ENCODE measurements at regions not wholly inside any gene's neighbourhood (a gene's known extent, or its start where the extent isn't known, plus 50 kb on each side); places are given as distances from the start of the nearest gene placed in this dataset.

DNA sequence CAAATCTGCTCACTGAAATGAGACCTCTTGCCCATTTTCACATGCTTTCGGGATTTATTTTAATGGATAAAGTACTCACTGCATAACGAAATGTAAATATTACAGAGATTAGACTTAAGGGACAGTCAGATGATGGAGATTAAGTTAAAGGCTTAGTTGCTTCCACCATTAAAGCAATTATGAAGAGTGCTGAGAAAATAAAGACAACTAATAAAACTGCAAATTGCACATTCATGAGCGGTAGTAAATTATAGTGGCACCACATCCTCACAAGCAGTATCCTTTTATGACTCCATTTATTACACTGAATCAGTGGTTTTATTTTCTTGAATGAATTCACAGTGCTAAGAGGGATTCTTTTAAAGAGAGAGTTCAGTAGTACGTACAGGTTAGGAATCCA lies 76.2 kb upstream of the TMED7 start:
- H3K27me3 ChIP-seq (ENCODE audit: insufficient read depth, low read length) = no peaks in the 10 kb centered on the region
- H3K4me2 ChIP-seq (ENCODE audit: insufficient read depth, insufficient read length, low read length) = no peak overlapping the region
- H2BK15ac ChIP-seq (ENCODE audit: low read depth, low read length) = no peak overlapping the region
- H4K91ac ChIP-seq (ENCODE audit: insufficient read length, low read depth, low read length) = no peak overlapping the region
- TF ChIP-seq CTCF (conservative IDR thresholded peaks at IDR 0.05) = no peak
- no peak overlapping the region for H3K4me3 Mint-ChIP-seq
- H3K4me1 Mint-ChIP-seq = peaks cover 0 to 3% of the 10 kb centered on the region in 2 experiments; a peak in 2 of 4 replicates
- H2BK5ac ChIP-seq (ENCODE audit: insufficient read length, low read length) = no peak overlapping the region
- H3K9me3 ChIP-seq (ENCODE audit: control insufficient read depth, low read depth, low read length) = no peaks in the 10 kb centered on the region
- no peak for DNase-seq
- no peak overlapping the region for H3K18ac ChIP-seq (ENCODE audit: insufficient read length, low read depth, low read length)
- H2AFZ ChIP-seq (ENCODE audit: low read length) = no peak overlapping the region
- no peak overlapping the region for H3K27ac ChIP-seq (ENCODE audit: insufficient read length, low read depth, low read length)
- H3K79me2 ChIP-seq (ENCODE audit: insufficient read depth, low read length) = no peaks in the 10 kb centered on the region
- H2BK20ac ChIP-seq (ENCODE audit: low read depth, low read length, poor library complexity, severe bottlenecking) = no peak overlapping the region
- no CpG with 5 or more reads among the region's 4 CpGs for WGBS (ENCODE audit: extremely low coverage, insufficient read length, low lambda C conversion rate)
- H3K79me1 ChIP-seq (ENCODE audit: insufficient read depth, low read depth, low read length, poor library complexity, severe bottlenecking) = no peaks in the 10 kb centered on the region
- H2AK5ac ChIP-seq (ENCODE audit: insufficient read length, low read length) = no peak overlapping the region
- no peak overlapping the region for H4K5ac ChIP-seq (ENCODE audit: insufficient read length, low read depth, low read length)
- no peak overlapping the region for H3K56ac ChIP-seq (ENCODE audit: insufficient read length, low read depth, low read length)
- H4K20me1 ChIP-seq (ENCODE audit: control insufficient read depth, insufficient read depth, insufficient read length) = no peaks in the 10 kb centered on the region
- no peak overlapping the region for H3K14ac ChIP-seq (ENCODE audit: insufficient read depth, low read length)
- no peak overlapping the region for H3K27ac Mint-ChIP-seq
- no peak overlapping the region for H2BK12ac ChIP-seq (ENCODE audit: insufficient read length, low read depth, low read length)
- H3T11ph ChIP-seq (ENCODE audit: low read length) = no peak overlapping the region
- peaks cover 0 to 2% of the 10 kb centered on the region in 2 experiments; a peak in 2 of 5 replicates for H3K9me3 Mint-ChIP-seq
- no peaks in the 10 kb centered on the region for H3K27me3 Mint-ChIP-seq (ENCODE audit: low read depth)
- H3K23me2 ChIP-seq (ENCODE audit: insufficient read length, low read depth, low read length, poor library complexity, severe bottlenecking) = no peaks in the 10 kb centered on the region
- H3K36me3 Mint-ChIP-seq (ENCODE audit: insufficient read depth in 1 of 3, low read depth in 3 of 3) = no peaks in the 10 kb centered on the region
- no peak overlapping the region for H3K9ac ChIP-seq (ENCODE audit: extremely low read depth, insufficient read length, low read length)
- no peak overlapping the region for H3K23ac ChIP-seq (ENCODE audit: insufficient read length, low read depth, low read length)
- no peak overlapping the region for H3K4ac ChIP-seq (ENCODE audit: low read depth, low read length)
- no peak overlapping the region for H2BK120ac ChIP-seq (ENCODE audit: low read depth, low read length, poor library complexity, severe bottlenecking)
- no peaks in the 10 kb centered on the region for H3K4me1 ChIP-seq (ENCODE audit: insufficient read depth, low read length)
- H4K8ac ChIP-seq (replicated peaks; ENCODE audit: insufficient read length, low read depth, low read length) = no peak overlapping the region

Measured in H9 (cell line).